HL-60 (cell line): ENCODE measurements at regions not wholly inside any gene's neighbourhood (a gene's known extent, or its start where the extent isn't known, plus 50 kb on each side); places are given as distances from the start of the nearest gene placed in this dataset.

Experiments used
- CTCF ChIP-seq: IDR thresholded peaks from one replicate; pipeline ENCODE4 v1.5.1; 2011; ENCODE audit warnings: low read length, control low read depth, inconsistent platforms; ENCODE audit not compliant: insufficient read depth
- GABPA ChIP-seq: IDR thresholded peaks from 2 replicates; pipeline ENCODE4 v1.6.1; 2012; ENCODE audit warnings: low read depth
- POLR2AphosphoS5 ChIP-seq: IDR thresholded peaks from 2 replicates; pipeline ENCODE4 v1.6.1; 2012; ENCODE audit warnings: low read depth

GRCh38 chr2:159873258-159873657 lies 75.2 kb upstream of the CD302 start:
- TF ChIP-seq CTCF (no peak), GABPA (no peak), POLR2AphosphoS5 (no peak)
